ENCODE measurements at regions not wholly inside any gene's neighbourhood (a gene's known extent, or its start where the extent isn't known, plus 50 kb on each side); places are given as distances from the start of the nearest gene placed in this dataset.

DNA sequence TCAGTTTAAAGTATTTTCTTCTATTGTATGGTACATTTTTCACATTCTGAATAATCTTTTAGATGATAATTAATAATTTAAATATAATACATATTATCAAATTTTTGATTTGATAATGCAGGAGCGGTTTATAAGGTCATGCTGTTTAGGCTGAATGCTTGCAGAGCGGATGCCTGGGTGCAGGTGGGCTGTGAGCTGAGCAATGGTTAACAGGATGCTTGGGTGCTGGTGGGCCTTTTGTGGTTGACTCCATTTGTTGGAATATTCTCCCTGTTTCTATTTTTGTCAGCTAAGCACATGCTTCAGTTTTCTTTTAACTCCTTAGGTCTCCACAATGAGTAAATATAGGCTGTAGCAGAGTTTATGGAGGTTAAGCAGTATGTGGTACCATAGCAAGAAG, 1549.3 kb downstream of the OTOL1 start:
- no peaks in the 10 kb centered on the region for H3K9me3 Mint-ChIP-seq (ENCODE audit: unreplicated experiment)
- no peak overlapping the region for H3K27ac Mint-ChIP-seq (ENCODE audit: unreplicated experiment)
- Histone ChIP-seq H2AFZ (ENCODE audit: low read depth, low read length) (no peak overlapping the region), H3K9ac (ENCODE audit: low read length) (no peak overlapping the region), H3K4me2 (ENCODE audit: low read length) (no peak overlapping the region), H4K20me1 (ENCODE audit: insufficient read depth, low read length) (no peaks in the 10 kb centered on the region), H3K79me2 (ENCODE audit: insufficient read depth, low read length) (no peaks in the 10 kb centered on the region), H3K36me3 (ENCODE audit: insufficient read depth, low read length) (no peaks in the 10 kb centered on the region), H3K27ac (ENCODE audit: low read depth, low read length) (no peak overlapping the region), H3K4me3 (ENCODE audit: insufficient read depth, low read depth, low read length) (no peak overlapping the region), H3K4me1 (ENCODE audit: insufficient read depth, low read length) (no peaks in the 10 kb centered on the region), H3K9me3 (ENCODE audit: insufficient read depth, low read depth, low read length) (no peaks in the 10 kb centered on the region), H3K27me3 (ENCODE audit: insufficient read depth, low read length) (no peaks in the 10 kb centered on the region)
- no peak for TF ChIP-seq EZH2 (IDR thresholded peaks at IDR 0.05; ENCODE audit: insufficient read depth, low read length)
- TF ChIP-seq, protein P1, sequence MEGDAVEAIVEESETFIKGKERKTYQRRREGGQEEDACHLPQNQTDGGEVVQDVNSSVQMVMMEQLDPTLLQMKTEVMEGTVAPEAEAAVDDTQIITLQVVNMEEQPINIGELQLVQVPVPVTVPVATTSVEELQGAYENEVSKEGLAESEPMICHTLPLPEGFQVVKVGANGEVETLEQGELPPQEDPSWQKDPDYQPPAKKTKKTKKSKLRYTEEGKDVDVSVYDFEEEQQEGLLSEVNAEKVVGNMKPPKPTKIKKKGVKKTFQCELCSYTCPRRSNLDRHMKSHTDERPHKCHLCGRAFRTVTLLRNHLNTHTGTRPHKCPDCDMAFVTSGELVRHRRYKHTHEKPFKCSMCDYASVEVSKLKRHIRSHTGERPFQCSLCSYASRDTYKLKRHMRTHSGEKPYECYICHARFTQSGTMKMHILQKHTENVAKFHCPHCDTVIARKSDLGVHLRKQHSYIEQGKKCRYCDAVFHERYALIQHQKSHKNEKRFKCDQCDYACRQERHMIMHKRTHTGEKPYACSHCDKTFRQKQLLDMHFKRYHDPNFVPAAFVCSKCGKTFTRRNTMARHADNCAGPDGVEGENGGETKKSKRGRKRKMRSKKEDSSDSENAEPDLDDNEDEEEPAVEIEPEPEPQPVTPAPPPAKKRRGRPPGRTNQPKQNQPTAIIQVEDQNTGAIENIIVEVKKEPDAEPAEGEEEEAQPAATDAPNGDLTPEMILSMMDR (IDR thresholded peaks at IDR 0.05; ENCODE audit: insufficient read depth, low read depth, low read length) = no peak
- DNase-seq (ENCODE audit: low read depth) = no peak
- FAIRE-seq = no peak
- peaks cover 4% of the 10 kb centered on the region for H3K4me1 Mint-ChIP-seq (ENCODE audit: low read depth, unreplicated experiment)
- no peak overlapping the region for H3K4me3 Mint-ChIP-seq (ENCODE audit: unreplicated experiment)
- no peaks in the 10 kb centered on the region for H3K27me3 Mint-ChIP-seq (ENCODE audit: low read depth, unreplicated experiment)
- no peaks in the 10 kb centered on the region for H3K36me3 Mint-ChIP-seq (ENCODE audit: low read depth, unreplicated experiment)

DNA sequence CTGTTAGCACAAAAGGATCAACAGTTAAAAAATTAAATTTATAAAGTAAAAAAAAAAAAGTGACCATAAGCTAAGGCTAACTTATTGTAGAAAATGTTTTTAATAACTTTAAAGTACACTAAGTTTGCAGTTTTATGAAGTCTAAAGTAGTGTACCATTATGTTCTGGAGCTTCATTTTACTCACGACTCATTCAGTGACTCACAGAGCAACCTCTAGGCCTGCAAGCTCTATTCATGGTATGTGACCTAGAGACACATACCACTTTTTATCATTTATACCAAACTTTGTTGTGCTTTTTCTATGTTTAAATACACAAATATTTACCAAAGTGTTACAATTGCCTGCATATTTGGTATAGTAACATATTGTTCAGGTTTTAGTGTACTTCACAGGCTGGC, 1552.3 kb downstream of the OTOL1 start:
- Mint-ChIP-seq H3K9me3 (ENCODE audit: unreplicated experiment) (no peaks in the 10 kb centered on the region), H3K27ac (ENCODE audit: unreplicated experiment) (no peak overlapping the region), H3K27me3 (ENCODE audit: low read depth, unreplicated experiment) (no peaks in the 10 kb centered on the region), H3K4me3 (ENCODE audit: unreplicated experiment) (no peak overlapping the region), H3K36me3 (ENCODE audit: low read depth, unreplicated experiment) (no peaks in the 10 kb centered on the region), H3K4me1 (ENCODE audit: low read depth, unreplicated experiment) (peaks cover 4% of the 10 kb centered on the region)
- Histone ChIP-seq H3K27ac (ENCODE audit: low read depth, low read length) (no peak overlapping the region), H3K9me3 (ENCODE audit: insufficient read depth, low read depth, low read length) (no peaks in the 10 kb centered on the region), H3K4me2 (ENCODE audit: low read length) (no peak overlapping the region), H3K36me3 (ENCODE audit: insufficient read depth, low read length) (no peaks in the 10 kb centered on the region), H3K79me2 (ENCODE audit: insufficient read depth, low read length) (no peaks in the 10 kb centered on the region), H4K20me1 (ENCODE audit: insufficient read depth, low read length) (no peaks in the 10 kb centered on the region), H3K4me3 (ENCODE audit: insufficient read depth, low read depth, low read length) (no peak overlapping the region), H3K4me1 (ENCODE audit: insufficient read depth, low read length) (no peaks in the 10 kb centered on the region), H3K27me3 (ENCODE audit: insufficient read depth, low read length) (no peaks in the 10 kb centered on the region), H2AFZ (ENCODE audit: low read depth, low read length) (no peak overlapping the region), H3K9ac (ENCODE audit: low read length) (no peak overlapping the region)
- TF ChIP-seq, protein P1 (IDR thresholded peaks at IDR 0.05; ENCODE audit: insufficient read depth, low read depth, low read length) = no peak
- no peak for TF ChIP-seq EZH2 (IDR thresholded peaks at IDR 0.05; ENCODE audit: insufficient read depth, low read length)
- DNase-seq (ENCODE audit: low read depth) (no peak), FAIRE-seq (no peak)

DNA sequence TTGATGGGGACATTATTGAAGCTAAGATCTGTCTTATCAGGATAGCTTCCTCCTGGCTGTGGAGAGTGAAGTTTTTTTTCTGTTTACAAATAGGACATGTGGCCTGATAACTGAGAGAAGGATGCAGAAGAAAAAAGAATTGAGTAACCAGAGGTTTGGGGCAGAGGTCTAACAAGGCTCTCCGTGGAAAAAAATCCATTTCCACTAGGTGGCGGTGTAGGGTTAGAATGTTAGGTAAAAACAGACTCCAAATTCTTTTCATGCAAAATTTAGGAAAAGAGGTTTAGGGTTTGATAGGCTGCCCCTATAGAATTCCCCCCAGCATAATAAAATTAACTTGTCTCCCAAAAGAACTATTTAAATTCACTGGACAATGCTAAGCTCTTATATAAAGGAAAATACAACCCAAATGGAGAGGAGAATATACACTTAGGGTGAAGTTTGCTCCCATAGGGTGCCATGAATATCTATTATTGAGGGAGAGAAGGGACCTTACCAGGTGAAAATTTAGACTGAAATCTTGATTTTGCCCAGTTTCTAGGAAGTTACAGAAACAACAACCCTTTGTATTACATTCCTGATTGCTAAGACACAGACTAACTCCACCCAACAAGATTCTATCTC, 1560.4 kb downstream of the OTOL1 start:
- Histone ChIP-seq H3K9ac (ENCODE audit: low read length) (no peak overlapping the region), H4K20me1 (ENCODE audit: insufficient read depth, low read length) (no peaks in the 10 kb centered on the region), H3K27ac (ENCODE audit: low read depth, low read length) (no peak overlapping the region), H2AFZ (ENCODE audit: low read depth, low read length) (no peak overlapping the region), H3K4me1 (ENCODE audit: insufficient read depth, low read length) (no peaks in the 10 kb centered on the region), H3K4me3 (ENCODE audit: insufficient read depth, low read depth, low read length) (no peak overlapping the region), H3K4me2 (ENCODE audit: low read length) (no peak overlapping the region), H3K27me3 (ENCODE audit: insufficient read depth, low read length) (no peaks in the 10 kb centered on the region), H3K9me3 (ENCODE audit: insufficient read depth, low read depth, low read length) (no peaks in the 10 kb centered on the region), H3K79me2 (ENCODE audit: insufficient read depth, low read length) (no peaks in the 10 kb centered on the region), H3K36me3 (ENCODE audit: insufficient read depth, low read length) (no peaks in the 10 kb centered on the region)
- no peak overlapping the region for H3K27ac Mint-ChIP-seq (ENCODE audit: unreplicated experiment)
- no peaks in the 10 kb centered on the region for H3K9me3 Mint-ChIP-seq (ENCODE audit: unreplicated experiment)
- H3K4me1 Mint-ChIP-seq (ENCODE audit: low read depth, unreplicated experiment) = no peaks in the 10 kb centered on the region
- TF ChIP-seq EZH2 (IDR thresholded peaks at IDR 0.05; ENCODE audit: insufficient read depth, low read length) = no peak
- TF ChIP-seq, protein P1 (IDR thresholded peaks at IDR 0.05; ENCODE audit: insufficient read depth, low read depth, low read length) = peak; percentile 55
- H3K27me3 Mint-ChIP-seq (ENCODE audit: low read depth, unreplicated experiment) = no peaks in the 10 kb centered on the region
- FAIRE-seq (no peak), DNase-seq (ENCODE audit: low read depth) (no peak)
- no peak overlapping the region for H3K4me3 Mint-ChIP-seq (ENCODE audit: unreplicated experiment)
- H3K36me3 Mint-ChIP-seq (ENCODE audit: low read depth, unreplicated experiment) = no peaks in the 10 kb centered on the region
